22Rv1 (cell line): ENCODE measurements at regions not wholly inside any gene's neighbourhood (a gene's known extent, or its start where the extent isn't known, plus 50 kb on each side); places are given as distances from the start of the nearest gene placed in this dataset.
"Not testable (repeated sequence)": the region's sequence is repeated elsewhere in the genome, so short reads cannot be mapped to it uniquely, and the experiment has no call there.

Source experiments
- CTCF ChIP-seq: fragments of 450-650 bp; IDR thresholded peaks from 2 replicates; pipeline ENCODE4 v1.5.1; 2017; ENCODE audit warnings: mild to moderate bottlenecking
- ZFX ChIP-seq: fragments of 450-650 bp; IDR thresholded peaks from 2 replicates; pipeline ENCODE4 v1.6.1; 2017; ENCODE audit warnings: antibody characterized with exemption, borderline replicate concordance

- TF ChIP-seq CTCF, ZFX: not testable (repeated sequence)
Measured at GRCh38 chr20:5452286-5452685, 135.5 kb upstream of the PROKR2 start.
